ENCODE measurements at regions not wholly inside any gene's neighbourhood (a gene's known extent, or its start where the extent isn't known, plus 50 kb on each side); places are given as distances from the start of the nearest gene placed in this dataset.

GRCh38 chr16:87186446-87186845 lies 130.7 kb downstream of the C16orf95 start (continued):
- TF ChIP-seq PRDM15 (CRISPR knock-in tag; IDR thresholded peaks at IDR 0.05) (no peak), TAF1 (IDR thresholded peaks at IDR 0.05; ENCODE audit: borderline replicate concordance, low read depth, low read length) (no peak), NR2F1 (conservative IDR thresholded peaks at IDR 0.05) (no peak), SMC3 (IDR thresholded peaks at IDR 0.05; ENCODE audit: borderline replicate concordance, low read length) (no peak), TARDBP (IDR thresholded peaks at IDR 0.05; ENCODE audit: borderline replicate concordance) (no peak), SMARCA5 (IDR thresholded peaks at IDR 0.05) (no peak), PAX8 (IDR thresholded peaks at IDR 0.05) (no peak), HDGF (IDR thresholded peaks at IDR 0.05) (no peak)

GRCh38 chr16:87186876-87187533 lies 130.2 kb downstream of the C16orf95 start:
- FAIRE-seq (no peak), DNase-seq (ENCODE audit: low read depth, low spot score) (no peak), ATAC-seq (no peak)
- no TSS peak for BruUV-seq (replicated peaks)
- ChIA-PET POLR2A (no interaction called here), SMC1A (ENCODE audit: uncharacterized antibody, unreplicated experiment) (no interaction called here), RAD21 (ENCODE audit: unreplicated experiment) (no interaction called here), CTCF (no interaction called here)
- no peaks in the 10 kb centered on the region for H3K27me3 ChIP-seq (replicated peaks in 1 of 2; ENCODE audit: control insufficient read depth in 2 of 2, insufficient read depth in 2 of 2, low read length in 1 of 2)
- no peak overlapping the region for H2AFZ ChIP-seq (ENCODE audit: control insufficient read depth, low read depth, low read length)
- TF ChIP-seq KAT2A (conservative IDR thresholded peaks at IDR 0.05; ENCODE audit: control insufficient read depth, low read depth, low read length) (no peak), NFYB (IDR thresholded peaks at IDR 0.05; ENCODE audit: insufficient read depth, low read depth, low read length) (no peak), JUND (IDR thresholded peaks at IDR 0.05; ENCODE audit: low read depth, low read length) (no peak), NBN (IDR thresholded peaks at IDR 0.05) (no peak), SP1 (IDR thresholded peaks at IDR 0.05; ENCODE audit: low read depth, low read length) (no peak), E2F8 (IDR thresholded peaks at IDR 0.05; ENCODE audit: low read depth, partially characterized antibody) (no peak), ZNF217 (IDR thresholded peaks at IDR 0.05) (no peak), ZSCAN29 (IDR thresholded peaks at IDR 0.05) (no peak), CHD1 (IDR thresholded peaks at IDR 0.05; ENCODE audit: low read depth, low read length) (no peak)
- intact Hi-C loops (cut with micrococcal nuclease; ENCODE audit: unreplicated experiment) = no loop called here
- no peaks in the 10 kb centered on the region for H3K4me1 ChIP-seq (ENCODE audit: control insufficient read depth, insufficient read depth, low read length)
- 49% methylated on average over 11 of the region's 11 CpGs for WGBS (ENCODE audit: insufficient coverage, insufficient replicate concordance, low lambda C conversion rate, missing lambda C conversion rate)
- no peak overlapping the region for H3K4me2 ChIP-seq (ENCODE audit: control insufficient read depth, insufficient read depth)
- H4K20me1 ChIP-seq (ENCODE audit: control insufficient read depth, insufficient read depth) = no peaks in the 10 kb centered on the region
- in situ Hi-C loops (cut with MboI) = no loop called here
- H3K4me3 ChIP-seq = no peak overlapping the region
- no peaks in the 10 kb centered on the region for H3K79me2 ChIP-seq (ENCODE audit: control insufficient read depth, insufficient read depth, low read length)
- H3K27ac ChIP-seq (ENCODE audit: control insufficient read depth, insufficient read depth) = no peak overlapping the region
- H3K36me3 ChIP-seq (ENCODE audit: control insufficient read depth in 2 of 2, insufficient read depth in 2 of 2, low read length in 1 of 2) = no peaks in the 10 kb centered on the region
- H3K9me3 ChIP-seq (replicated peaks; ENCODE audit: control insufficient read depth, insufficient read depth, low read length) = peaks cover 2% of the 10 kb centered on the region; the same call in 1 of the 3 replicates
- H3K9ac ChIP-seq (ENCODE audit: control insufficient read depth, insufficient read depth, low read length) = no peak overlapping the region
